ENCODE measurements at regions not wholly inside any gene's neighbourhood (a gene's known extent, or its start where the extent isn't known, plus 50 kb on each side); places are given as distances from the start of the nearest gene placed in this dataset.

- Histone ChIP-seq H3K4me2 (ENCODE audit: unreplicated experiment) (no peak overlapping the region), H3K4me1 (ENCODE audit: insufficient read depth) (no peaks in the 10 kb centered on the region), H3K9me2 (ENCODE audit: insufficient read depth) (no peaks in the 10 kb centered on the region), H3K9ac (no peak overlapping the region), H3K36me3 (ENCODE audit: low read depth) (no peaks in the 10 kb centered on the region), H3K9me3 (ENCODE audit: low read depth) (no peaks in the 10 kb centered on the region), H3F3A (ENCODE audit: insufficient read depth) (no peaks in the 10 kb centered on the region), H3K27ac (no peak overlapping the region), H3K27me3 (replicated peaks; ENCODE audit: insufficient read depth) (no peaks in the 10 kb centered on the region), H2AFZ (no peak overlapping the region), H3K4me3 (no peak overlapping the region), H3K79me2 (ENCODE audit: insufficient read depth) (no peaks in the 10 kb centered on the region), H4K20me1 (ENCODE audit: insufficient read depth) (no peaks in the 10 kb centered on the region)
- WGBS, 2 experiments (ENCODE audit: low coverage in 1 of 2, low lambda C conversion rate in 2 of 2, missing lambda C conversion rate in 2 of 2): 9 to 12% methylated on average over 3 of the region's 3 CpGs
- no peak for TF ChIP-seq EZH2phosphoT487 (IDR thresholded peaks at IDR 0.05; ENCODE audit: insufficient read depth, low read depth)
- TF ChIP-seq EZH2 (IDR thresholded peaks at IDR 0.05; ENCODE audit: insufficient read depth, poor library complexity, severe bottlenecking): no peak
- DNase-seq: no peak
- in situ Hi-C loops (cut with MboI): no loop called here
These were observed 402.9 kb upstream of the EEF2KMT start for GRCh38 chr16:5500526-5500925.

- Histone ChIP-seq H4K20me1 (ENCODE audit: insufficient read depth) (no peaks in the 10 kb centered on the region), H3K4me3 (no peak overlapping the region), H3K4me1 (ENCODE audit: insufficient read depth) (no peaks in the 10 kb centered on the region), H3K27me3 (replicated peaks; ENCODE audit: insufficient read depth) (no peaks in the 10 kb centered on the region), H3F3A (ENCODE audit: insufficient read depth) (no peaks in the 10 kb centered on the region), H3K9me2 (ENCODE audit: insufficient read depth) (no peaks in the 10 kb centered on the region), H3K9me3 (ENCODE audit: low read depth) (no peaks in the 10 kb centered on the region), H3K9ac (no peak overlapping the region), H2AFZ (no peak overlapping the region), H3K79me2 (ENCODE audit: insufficient read depth) (no peaks in the 10 kb centered on the region), H3K27ac (no peak overlapping the region), H3K4me2 (ENCODE audit: unreplicated experiment) (no peak overlapping the region), H3K36me3 (ENCODE audit: low read depth) (no peaks in the 10 kb centered on the region)
- DNase-seq: no peak
- 13 to 16% methylated on average over 2 of the region's 2 CpGs for WGBS, 2 experiments (ENCODE audit: low coverage in 1 of 2, low lambda C conversion rate in 2 of 2, missing lambda C conversion rate in 2 of 2)
- in situ Hi-C loops (cut with MboI): no loop called here
- TF ChIP-seq EZH2 (IDR thresholded peaks at IDR 0.05; ENCODE audit: insufficient read depth, poor library complexity, severe bottlenecking) (no peak), EZH2phosphoT487 (IDR thresholded peaks at IDR 0.05; ENCODE audit: insufficient read depth, low read depth) (no peak)
These were observed 401.0 kb upstream of the EEF2KMT start for GRCh38 chr16:5498562-5498961.

GRCh38 chr16:5496013-5496412 lies 398.4 kb upstream of the EEF2KMT start:
- no peaks in the 10 kb centered on the region for H3K27me3 ChIP-seq (replicated peaks; ENCODE audit: insufficient read depth)
- no peak overlapping the region for H3K4me2 ChIP-seq (ENCODE audit: unreplicated experiment)
- WGBS, 2 experiments (ENCODE audit: low coverage in 1 of 2, low lambda C conversion rate in 2 of 2, missing lambda C conversion rate in 2 of 2): 25 to 30% methylated on average over 6 of the region's 6 CpGs
- TF ChIP-seq EZH2 (IDR thresholded peaks at IDR 0.05; ENCODE audit: insufficient read depth, poor library complexity, severe bottlenecking) (no peak), EZH2phosphoT487 (IDR thresholded peaks at IDR 0.05; ENCODE audit: insufficient read depth, low read depth) (no peak)
- H3K27ac ChIP-seq: no peak overlapping the region
- H3K36me3 ChIP-seq (ENCODE audit: low read depth): no peaks in the 10 kb centered on the region
- no peak for DNase-seq
- H3K79me2 ChIP-seq (ENCODE audit: insufficient read depth): no peaks in the 10 kb centered on the region
- H3K9ac ChIP-seq: no peak overlapping the region
- no peaks in the 10 kb centered on the region for H3K4me1 ChIP-seq (ENCODE audit: insufficient read depth)
- H2AFZ ChIP-seq: no peak overlapping the region
- H3K4me3 ChIP-seq: no peak overlapping the region
- H3F3A ChIP-seq (ENCODE audit: insufficient read depth): no peaks in the 10 kb centered on the region
- H3K9me3 ChIP-seq (ENCODE audit: low read depth): no peaks in the 10 kb centered on the region
- in situ Hi-C loops (cut with MboI): no loop called here
- no peaks in the 10 kb centered on the region for H3K9me2 ChIP-seq (ENCODE audit: insufficient read depth)
- H4K20me1 ChIP-seq (ENCODE audit: insufficient read depth): no peaks in the 10 kb centered on the region

GRCh38 chr16:5490499-5490898 lies 392.9 kb upstream of the EEF2KMT start:
- TF ChIP-seq EZH2 (IDR thresholded peaks at IDR 0.05; ENCODE audit: insufficient read depth, poor library complexity, severe bottlenecking): no peak
- no peak for TF ChIP-seq EZH2phosphoT487 (IDR thresholded peaks at IDR 0.05; ENCODE audit: insufficient read depth, low read depth)
- H4K20me1 ChIP-seq (ENCODE audit: insufficient read depth): no peaks in the 10 kb centered on the region
- H3K36me3 ChIP-seq (ENCODE audit: low read depth): no peaks in the 10 kb centered on the region
- no peak overlapping the region for H3K27ac ChIP-seq
- H3K4me2 ChIP-seq (ENCODE audit: unreplicated experiment): no peak overlapping the region
- no peaks in the 10 kb centered on the region for H3K4me1 ChIP-seq (ENCODE audit: insufficient read depth)
- in situ Hi-C loops (cut with MboI): no loop called here
- H3K4me3 ChIP-seq: no peak overlapping the region
- no peak overlapping the region for H2AFZ ChIP-seq
- DNase-seq: peak; percentile 6
- 7 to 8% methylated on average over 18 of the region's 18 CpGs for WGBS, 2 experiments (ENCODE audit: low coverage in 1 of 2, low lambda C conversion rate in 2 of 2, missing lambda C conversion rate in 2 of 2)
- no peaks in the 10 kb centered on the region for H3K9me3 ChIP-seq (ENCODE audit: low read depth)
- H3F3A ChIP-seq (ENCODE audit: insufficient read depth): no peaks in the 10 kb centered on the region
- no peaks in the 10 kb centered on the region for H3K9me2 ChIP-seq (ENCODE audit: insufficient read depth)
- no peaks in the 10 kb centered on the region for H3K79me2 ChIP-seq (ENCODE audit: insufficient read depth)
- H3K9ac ChIP-seq: no peak overlapping the region
- H3K27me3 ChIP-seq (replicated peaks; ENCODE audit: insufficient read depth): no peaks in the 10 kb centered on the region

DNA sequence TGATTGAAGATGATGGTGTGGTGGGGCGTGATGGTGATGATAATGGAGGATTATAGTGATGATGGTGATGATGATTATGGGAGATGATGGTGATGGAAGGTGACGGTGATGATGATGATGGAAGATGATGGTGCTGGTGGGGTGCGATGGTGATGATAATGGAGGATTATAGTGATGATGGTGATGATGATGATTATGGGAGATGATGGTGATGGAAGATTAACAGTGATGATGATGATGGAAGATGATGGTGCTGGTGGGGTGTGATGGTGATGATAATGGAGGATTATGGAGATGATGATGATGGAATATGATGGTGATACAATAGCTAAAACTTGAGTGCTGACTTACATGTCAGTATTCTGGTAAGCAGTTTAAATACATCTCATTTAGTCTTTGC lies 391.0 kb upstream of the EEF2KMT start:
- no peaks in the 10 kb centered on the region for H3K9me2 ChIP-seq (ENCODE audit: insufficient read depth)
- TF ChIP-seq EZH2phosphoT487 (IDR thresholded peaks at IDR 0.05; ENCODE audit: insufficient read depth, low read depth) (no peak), EZH2 (IDR thresholded peaks at IDR 0.05; ENCODE audit: insufficient read depth, poor library complexity, severe bottlenecking) (no peak)
- H3K4me1 ChIP-seq (ENCODE audit: insufficient read depth): no peaks in the 10 kb centered on the region
- H3K4me2 ChIP-seq (ENCODE audit: unreplicated experiment): no peak overlapping the region
- no peaks in the 10 kb centered on the region for H3K79me2 ChIP-seq (ENCODE audit: insufficient read depth)
- DNase-seq: no peak
- H3F3A ChIP-seq (ENCODE audit: insufficient read depth): no peaks in the 10 kb centered on the region
- H3K9ac ChIP-seq: no peak overlapping the region
- WGBS, 2 experiments (ENCODE audit: low coverage in 1 of 2, low lambda C conversion rate in 2 of 2, missing lambda C conversion rate in 2 of 2): 9% methylated on average over 3 of the region's 3 CpGs; no CpG with 5 or more reads in 1 of the 2 experiments
- in situ Hi-C loops (cut with MboI): no loop called here
- no peak overlapping the region for H3K4me3 ChIP-seq
- no peak overlapping the region for H3K27ac ChIP-seq
- no peaks in the 10 kb centered on the region for H3K36me3 ChIP-seq (ENCODE audit: low read depth)
- no peak overlapping the region for H2AFZ ChIP-seq
- no peaks in the 10 kb centered on the region for H3K9me3 ChIP-seq (ENCODE audit: low read depth)
- H3K27me3 ChIP-seq (replicated peaks; ENCODE audit: insufficient read depth): no peaks in the 10 kb centered on the region
- H4K20me1 ChIP-seq (ENCODE audit: insufficient read depth): no peaks in the 10 kb centered on the region

Measured in GM23248 (cell line).